ENCODE measurements at regions not wholly inside any gene's neighbourhood (a gene's known extent, or its start where the extent isn't known, plus 50 kb on each side); places are given as distances from the start of the nearest gene placed in this dataset.

- DNase-seq: peak; percentile 3
Observed at GRCh38 chrX:39875834-39876628, 221.7 kb downstream of the BCOR start.

DNA sequence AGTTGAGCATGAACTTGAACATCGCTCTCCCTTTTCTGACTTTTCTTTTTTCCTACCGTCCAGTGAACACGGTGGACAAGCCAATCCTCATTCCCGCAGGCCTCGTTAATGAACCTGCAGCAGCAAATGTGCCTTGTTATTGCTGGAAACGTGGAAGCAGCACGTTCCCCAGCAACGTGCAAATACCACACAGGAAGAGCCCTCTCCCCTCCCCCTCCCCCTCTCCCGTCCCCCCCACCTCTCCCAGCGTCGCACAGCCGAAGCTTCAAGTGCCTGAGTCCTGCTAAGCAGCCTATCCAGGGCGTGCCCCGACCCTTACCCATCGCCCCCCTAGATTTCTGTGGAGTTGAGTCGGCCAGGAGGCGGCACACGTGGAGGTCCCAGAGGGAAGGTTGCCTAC lies 219.9 kb downstream of the BCOR start:
- no peak for DNase-seq

- DNase-seq: no peak
Observed at GRCh38 chrX:39883666-39884065, 214.1 kb downstream of the BCOR start.

DNA sequence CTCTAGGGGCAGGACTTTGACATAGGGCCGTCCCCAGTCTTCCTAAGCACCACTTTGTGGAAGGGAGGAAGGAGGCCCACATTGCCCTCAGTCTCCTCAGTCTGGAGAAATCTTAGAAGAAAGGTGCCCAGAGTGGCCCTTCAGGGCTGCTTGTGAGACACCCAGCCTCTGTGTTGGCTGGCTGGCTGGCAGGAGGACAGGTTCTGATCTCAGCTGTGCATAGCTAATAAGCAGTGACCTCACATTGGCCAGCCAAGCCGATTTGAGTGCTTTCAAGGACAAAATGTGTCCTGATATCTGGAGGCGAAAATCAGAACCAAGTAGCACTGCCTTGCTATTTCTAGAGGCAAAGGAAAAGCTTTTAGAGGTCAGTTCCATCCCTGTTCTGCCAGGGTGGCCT lies 211.5 kb downstream of the BCOR start:
- no peak for DNase-seq

DNA sequence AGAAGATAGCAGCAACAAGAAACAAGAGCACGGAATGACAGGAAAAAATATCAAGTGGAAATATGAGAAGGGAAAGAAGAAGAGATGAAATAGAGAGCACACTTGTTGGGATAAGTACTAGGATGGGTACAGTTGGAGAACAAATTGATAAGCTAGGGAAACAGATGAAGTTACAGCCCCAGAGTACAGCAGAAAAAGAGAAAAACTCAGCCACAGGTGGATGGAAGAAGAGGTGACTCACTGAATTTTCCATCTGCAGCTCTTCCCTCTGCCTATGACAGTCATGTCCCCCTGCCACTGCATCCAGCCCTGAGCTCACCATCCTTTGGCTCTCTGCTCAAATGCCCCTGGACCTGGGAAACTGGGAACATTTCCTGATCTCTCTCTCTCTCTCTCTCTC lies 209.0 kb downstream of the BCOR start:
- no peak for DNase-seq

GRCh38 chrX:39889704-39890103 lies 208.1 kb downstream of the BCOR start:
- no peak for DNase-seq

GRCh38 chrX:39890807-39891206 lies 207.0 kb downstream of the BCOR start:
- DNase-seq: no peak

DNA sequence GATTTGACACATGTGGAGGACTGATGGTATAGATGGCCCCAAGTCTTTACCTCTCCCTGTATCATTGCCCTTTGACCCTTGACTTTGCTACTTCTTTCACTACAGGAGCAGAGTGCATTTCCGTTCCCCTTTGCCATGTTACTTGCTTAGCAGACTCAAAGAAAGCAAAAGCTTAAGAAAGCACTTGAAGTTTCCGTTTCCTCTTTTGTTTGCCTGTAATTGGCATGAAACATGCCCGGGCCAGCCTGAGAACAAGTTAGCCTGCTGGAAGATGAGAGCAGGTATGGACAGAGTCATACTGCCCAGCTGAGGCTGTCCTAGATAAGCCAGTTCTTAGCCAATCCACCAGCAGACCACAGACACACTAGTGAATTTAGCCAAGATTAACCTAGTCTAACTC lies 206.0 kb downstream of the BCOR start:
- peak; percentile 49 for DNase-seq

DNA sequence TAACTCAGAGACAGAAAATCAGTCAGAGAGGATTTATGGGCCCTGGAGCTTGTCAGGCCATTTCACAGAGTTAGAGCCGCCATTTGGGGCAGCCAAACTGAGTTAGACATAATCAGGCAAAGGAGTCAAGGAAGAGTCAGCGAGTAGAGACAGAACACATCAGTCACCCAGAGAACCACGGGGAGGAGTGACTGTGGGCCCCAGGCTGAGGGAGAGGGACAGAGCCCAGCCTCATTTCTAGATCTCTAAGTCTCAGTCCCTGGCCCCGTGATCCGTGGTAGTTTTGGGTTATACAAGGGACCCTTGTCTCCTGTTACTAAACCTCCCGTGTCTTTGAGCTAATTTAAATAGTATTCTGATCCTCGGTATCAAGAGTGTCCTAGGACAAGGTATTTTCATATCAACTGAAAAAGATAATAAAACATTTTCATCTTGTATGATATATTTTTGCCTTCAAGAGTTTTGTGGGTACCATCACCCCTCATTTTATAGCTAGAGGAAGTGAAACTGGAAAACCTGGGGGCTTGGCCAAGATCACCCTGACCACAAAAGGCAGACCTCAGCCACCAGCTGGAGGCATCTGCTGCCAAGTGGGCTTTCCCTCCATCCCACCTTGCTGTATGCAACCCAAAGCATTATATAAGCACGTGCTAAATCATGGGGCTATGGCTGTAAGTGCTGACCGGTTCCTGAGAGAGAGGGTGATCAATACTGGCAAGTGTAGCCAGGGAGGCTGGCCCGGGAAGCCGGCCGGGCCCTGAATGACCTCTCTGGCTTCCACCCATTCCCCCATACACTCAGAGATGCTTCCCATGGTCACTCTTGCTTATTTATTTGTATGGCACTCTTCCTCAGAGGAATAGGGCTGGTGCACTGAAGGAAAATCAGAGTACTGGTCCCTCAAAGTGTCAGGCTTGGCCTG lies 204.1 kb downstream of the BCOR start:
- no peak for DNase-seq

DNA sequence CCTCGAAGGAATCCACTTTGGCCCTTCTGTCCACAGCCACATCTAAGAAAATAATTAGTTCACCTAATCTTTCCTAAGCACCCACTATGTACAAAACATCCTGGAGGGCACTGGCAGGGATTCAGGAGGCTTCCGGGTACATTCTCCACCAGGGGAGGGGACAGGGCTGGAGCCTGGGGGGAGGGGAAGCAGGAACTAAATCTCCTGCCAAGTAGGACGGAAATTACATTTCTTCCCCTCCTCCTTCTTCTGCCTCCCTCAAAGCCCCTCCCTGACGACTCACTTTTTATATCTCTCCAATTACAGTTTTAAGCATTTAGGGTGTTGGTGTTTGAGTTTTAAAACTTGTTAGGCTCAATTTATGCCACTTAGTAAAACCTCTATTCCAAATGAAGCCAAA lies 203.1 kb downstream of the BCOR start:
- DNase-seq: no peak

DNA sequence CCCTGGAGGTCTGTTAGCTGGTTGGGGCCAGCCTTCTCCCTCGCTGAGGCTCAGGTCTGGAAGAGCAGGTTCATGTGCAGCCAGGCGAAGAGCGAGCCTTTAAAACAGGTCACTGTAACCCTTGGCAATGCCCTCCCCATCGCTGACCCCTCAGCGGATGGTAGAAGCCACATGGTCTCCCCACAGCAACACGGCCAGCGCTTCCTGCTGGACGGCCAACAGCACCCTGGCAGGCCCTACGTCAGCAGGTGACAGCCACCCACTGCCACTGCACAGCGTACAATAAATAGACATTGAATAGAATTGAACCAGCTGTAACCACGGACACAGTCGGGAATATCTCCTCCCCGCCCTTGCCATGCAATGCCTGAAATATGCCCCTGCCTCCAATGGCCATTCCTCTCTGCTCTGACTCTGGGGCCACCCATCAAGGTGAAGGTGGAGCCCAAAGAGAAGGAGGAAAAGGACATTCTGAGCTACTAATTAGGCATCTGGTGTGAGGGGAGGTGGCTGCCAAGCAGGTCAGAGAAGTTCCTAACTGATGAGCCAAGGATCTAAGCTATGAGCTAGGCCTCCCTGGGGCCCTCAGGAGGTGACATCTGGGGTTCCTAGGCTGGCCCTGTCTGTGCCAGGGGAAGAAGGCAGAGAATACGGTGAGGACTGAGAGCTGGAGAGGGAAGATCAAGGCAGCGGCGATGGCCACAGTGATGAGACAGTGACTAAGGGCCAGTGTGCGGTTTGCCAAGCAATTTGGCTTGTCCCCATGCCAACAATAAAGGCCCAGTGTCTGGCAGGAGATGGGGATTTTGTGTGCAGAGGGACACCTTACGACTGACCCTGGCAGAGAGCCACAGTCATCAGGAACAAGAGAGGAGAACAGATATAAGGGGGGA lies 202.3 kb downstream of the BCOR start:
- no peak for DNase-seq

DNA sequence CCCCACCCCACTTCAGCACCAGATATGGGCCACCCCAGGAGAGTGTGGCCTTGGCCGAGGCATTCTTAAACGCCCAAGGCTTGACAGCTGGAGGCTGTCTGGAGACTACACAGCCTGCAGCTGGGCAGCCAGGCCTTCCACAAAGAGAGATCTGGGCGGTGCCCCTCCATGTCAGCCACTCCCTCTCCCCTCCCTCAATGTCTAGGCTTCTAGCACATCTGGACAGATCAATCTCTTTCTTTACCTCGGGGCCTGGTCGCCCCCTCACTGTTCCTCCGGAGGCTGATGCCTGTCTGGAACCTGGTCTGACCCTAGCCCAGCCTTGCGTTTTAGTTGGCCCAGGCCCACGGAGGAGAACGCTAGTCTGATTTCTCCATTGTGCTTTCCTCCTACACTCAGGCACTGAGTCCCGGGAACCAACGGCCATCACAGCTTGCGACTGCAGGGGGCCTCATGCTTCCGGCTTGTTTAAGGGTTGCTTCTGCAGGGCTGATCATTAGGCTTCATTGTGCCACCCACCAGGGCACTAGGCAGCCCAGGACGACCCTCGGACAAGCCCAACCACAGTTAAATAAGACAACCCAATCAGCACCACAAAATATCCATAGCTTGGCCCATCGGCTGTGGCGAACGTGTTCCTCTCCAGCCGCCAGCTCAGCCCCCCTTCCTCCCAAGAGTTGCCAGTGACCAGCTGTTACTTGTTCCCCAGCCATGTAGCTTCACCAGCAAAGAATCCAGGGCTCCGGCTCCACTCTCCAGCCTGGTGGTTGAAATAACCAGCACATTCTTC lies 200.6 kb downstream of the BCOR start:
- DNase-seq: no peak

GRCh38 chrX:39897741-39898097 lies 200.0 kb downstream of the BCOR start:
- no peak for DNase-seq

DNA sequence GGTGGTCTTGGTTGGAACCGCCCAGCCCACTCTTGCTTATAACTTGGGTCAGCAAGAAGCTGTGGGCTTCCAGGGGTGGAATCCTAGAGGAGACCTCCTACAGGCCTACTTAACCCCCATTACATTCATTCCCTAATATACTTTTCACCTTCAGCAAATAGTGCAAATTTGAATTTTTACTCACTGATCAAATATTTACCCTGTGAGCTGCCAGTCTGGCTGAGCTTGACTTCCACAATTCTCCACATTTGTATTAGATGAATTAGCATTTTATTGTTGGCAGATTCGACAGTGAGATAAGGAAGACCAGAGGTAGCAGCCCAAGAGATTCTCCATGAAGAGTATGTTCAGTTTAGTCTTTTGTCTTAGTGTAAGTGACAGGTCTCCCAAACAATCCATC lies 199.6 kb downstream of the BCOR start:
- DNase-seq: no peak

GRCh38 chrX:39899059-39899458 lies 198.7 kb downstream of the BCOR start:
- DNase-seq: no peak

DNA sequence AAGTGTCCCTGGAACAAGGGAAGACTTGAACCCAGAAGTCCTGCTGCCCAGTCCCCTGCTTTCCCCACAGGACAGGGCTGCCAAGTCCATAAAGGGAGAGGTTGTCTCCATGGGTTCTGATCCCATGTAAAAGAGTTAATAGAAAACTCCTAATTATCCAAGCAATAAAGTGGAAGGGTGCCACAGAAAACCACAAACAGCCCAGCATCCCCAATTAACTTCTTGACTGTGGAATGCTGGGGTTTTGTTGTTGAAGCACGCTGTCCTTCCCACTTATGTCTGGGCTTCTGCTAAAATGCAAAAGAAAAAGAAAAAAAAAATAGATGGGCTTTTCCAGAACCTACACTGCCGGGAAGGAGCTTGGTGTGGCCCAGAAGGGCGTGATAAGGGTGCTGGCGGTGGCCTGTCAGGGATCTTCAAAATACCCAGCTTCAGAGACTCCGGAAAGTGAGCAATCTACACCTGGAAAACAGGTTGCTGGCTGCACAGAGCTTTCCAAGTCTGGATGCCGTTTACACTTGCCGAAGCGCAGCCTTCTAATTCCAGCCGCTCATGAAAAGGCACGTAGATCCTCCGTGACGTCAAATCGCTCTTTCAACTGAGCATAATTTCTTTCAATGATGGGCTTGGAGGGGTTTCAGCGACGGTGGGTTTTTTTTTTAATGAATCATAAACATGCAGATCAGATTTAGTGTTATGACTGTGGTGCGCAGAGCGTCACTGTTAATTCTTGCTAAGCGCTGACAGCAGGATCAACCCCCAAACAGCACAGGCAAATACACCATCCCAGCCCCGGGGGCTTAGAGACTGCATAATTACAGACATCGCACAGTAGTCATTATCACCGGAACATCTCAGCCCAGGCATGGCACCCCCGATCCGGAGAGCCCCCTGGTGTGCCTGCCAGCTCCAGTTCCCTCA lies 197.6 kb downstream of the BCOR start:
- no peak for DNase-seq

DNA sequence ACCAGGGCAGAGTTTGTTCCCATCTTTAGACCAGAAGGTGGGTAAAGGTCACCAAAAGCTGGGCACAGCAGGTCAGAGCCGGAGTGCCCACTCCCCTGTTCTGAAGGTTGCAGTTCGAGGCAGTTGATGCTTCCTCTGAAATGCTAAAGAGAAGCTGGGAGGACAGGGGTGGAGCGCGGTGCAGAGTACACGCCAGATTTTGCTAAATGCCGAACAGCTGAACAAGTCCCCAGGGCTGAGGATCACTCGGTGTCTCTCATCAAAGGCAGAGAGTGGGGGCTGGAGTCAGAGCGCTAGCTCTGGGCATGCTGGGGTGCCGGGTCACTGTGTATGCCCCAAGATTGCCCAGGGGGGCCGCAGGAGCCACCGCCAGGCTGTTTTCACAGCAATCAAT lies 197.0 kb downstream of the BCOR start:
- peak; percentile 24 for DNase-seq

DNA sequence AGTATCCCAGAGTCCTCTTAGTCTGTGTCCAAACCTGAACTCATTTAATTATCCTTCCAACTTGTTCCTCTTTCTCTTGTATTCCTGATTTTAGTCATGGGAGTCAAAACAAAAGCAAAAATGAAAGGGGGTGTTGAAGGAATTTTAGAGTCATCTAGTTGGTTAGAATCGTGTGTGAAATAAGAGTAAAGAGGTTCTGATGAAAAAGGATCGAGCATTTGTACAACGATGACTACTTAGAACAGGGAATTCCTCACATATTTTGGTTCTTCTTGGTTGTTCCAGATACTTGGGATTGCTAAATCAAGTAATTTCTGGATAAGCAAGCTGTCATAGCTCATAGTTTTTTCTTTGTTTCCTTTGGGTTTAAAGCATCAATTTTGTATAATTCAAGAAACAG lies 194.4 kb downstream of the BCOR start:
- no peak for DNase-seq

DNA sequence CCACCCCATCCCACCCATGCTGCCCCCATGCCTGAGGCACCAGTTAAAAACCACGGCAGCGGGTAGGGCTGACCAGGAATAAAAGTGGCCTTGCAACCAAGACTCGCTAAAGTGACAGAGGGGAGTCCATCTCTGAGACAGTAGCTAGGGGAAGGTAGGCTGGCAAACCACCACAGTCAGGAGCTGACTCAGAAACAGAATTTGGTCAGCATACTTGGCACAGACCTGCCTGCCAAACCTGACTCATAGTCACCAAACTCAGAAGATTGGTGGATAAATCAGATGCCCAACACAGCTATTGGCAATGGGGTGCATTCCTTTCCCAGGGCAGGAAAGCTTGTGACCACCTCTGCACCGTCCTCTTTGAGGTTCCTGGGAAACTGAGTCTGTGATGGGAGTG lies 193.8 kb downstream of the BCOR start:
- DNase-seq: no peak

- DNase-seq: no peak
Observed at GRCh38 chrX:39904816-39905537, 192.8 kb downstream of the BCOR start.

DNA sequence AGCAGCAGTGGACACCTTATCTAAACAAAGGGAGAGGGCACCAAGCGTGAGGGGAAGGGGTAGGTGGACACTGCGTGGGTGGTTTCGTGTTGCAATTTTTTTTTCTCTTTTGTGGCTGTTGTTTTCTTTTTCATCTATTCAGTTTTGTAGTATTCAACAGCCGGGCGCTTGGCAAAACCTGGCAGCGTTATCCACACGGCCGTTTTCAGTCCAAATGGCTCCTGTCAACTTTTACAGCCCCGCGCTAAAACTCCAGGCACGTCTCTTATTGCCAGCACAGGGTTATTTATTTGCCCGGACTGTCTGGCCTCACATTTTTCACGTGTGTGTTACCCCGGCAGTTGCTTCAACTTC lies 192.2 kb downstream of the BCOR start:
- DNase-seq: no peak
